Adrenal gland (tissue), 9 donors: ENCODE measurements at regions not wholly inside any gene's neighbourhood (a gene's known extent, or its start where the extent isn't known, plus 50 kb on each side); places are given as distances from the start of the nearest gene placed in this dataset.
A peak's percentile ranks its signal among the peaks of the same experiment; 100 is the strongest.

Experiments used
- DNase-seq, 7 donors: peaks; one replicate each; pipeline ENCODE4 v3.0.0-alpha.2; 2019 to 2020
- H3K27ac ChIP-seq, 5 donors: fragments of 200-600 bp; sonication (generic) in 4 of 5; 1 replicate in 3 of 5; 2 replicates in 2 of 5; pipeline versions ENCODE4 v1.5.1 to v1.8.0; 2016 to 2020; ENCODE audit warnings: mild to moderate bottlenecking in 1 of 5
- H3K27me3 ChIP-seq: fragments of 200-600 bp; 2 replicates; pipeline ENCODE4 v1.8.0; 2021
- H3K36me3 ChIP-seq, 2 donors: fragments of 200-600 bp; replicated peaks in 1 of 2; 1 replicate in 1 of 2; 2 replicates in 1 of 2; pipeline versions ENCODE4 v1.5.1 to v1.8.0; 2018 to 2022
- H3K4me1 ChIP-seq, 2 donors: fragments of 200-600 bp; replicated peaks in 1 of 2; 1 replicate in 1 of 2; 2 replicates in 1 of 2; pipeline versions ENCODE4 v1.5.1 to v1.8.0; 2018 to 2021
- H3K4me3 ChIP-seq, 4 donors: fragments of 200-600 bp; sonication (generic) in 3 of 4; one replicate each; pipeline ENCODE4 v1.5.1; 2016 to 2018
- H3K9me3 ChIP-seq, 3 donors: fragments of 200-600 bp; sonication (generic) in 1 of 3; replicated peaks in 1 of 3; 1 replicate in 2 of 3; 2 replicates in 1 of 3; pipeline versions ENCODE4 v1.5.1 to v1.8.0; 2016 to 2021
- CTCF ChIP-seq, 6 experiments: fragments of 450-650 bp in 4 of 6; fragments of 200-600 bp in 2 of 6; sonication (generic) in 1 of 6; IDR thresholded peaks; 1 replicate in 5 of 6; 2 replicates in 1 of 6; pipeline versions ENCODE4 v1.5.1 to v1.8.0; 2016 to 2021; ENCODE audit warnings: antibody characterized with exemption in 6 of 6, mild to moderate bottlenecking in 2 of 6, moderate library complexity in 1 of 6
- POLR2A ChIP-seq, 2 donors: fragments of 450-650 bp; IDR thresholded peaks; one replicate each; pipeline ENCODE4 v1.6.1; 2017; ENCODE audit warnings: antibody characterized with exemption in 2 of 2, mild to moderate bottlenecking in 2 of 2, moderate library complexity in 1 of 2
- WGBS, 4 donors: extraction: QIAGEN DNeasy Blood & Tissue Kit in 2 of 4; methylation state at CpG; one replicate each; pipeline versions ENCODE4 v1.1.5 to v1.1.7; 2013 to 2017; 5-methylcytosine and 5-hydroxymethylcytosine counted together
- intact Hi-C, 2 donors: fragments of 100-400 bp; cut with DNase I; formaldehyde crosslinking; loops; one replicate each; pipeline versions ENCODE4 v1.14.1 to v1.15.0; 2022 to 2023
- donor health status: healthy with polysubstance abuse.
- donor health status: Bipolar disorder and iron deficiency.
- donor health status: DM: yes; HTN: yes; CAD: no.
- donor health status: DM: no; HTN: no; CAD: no.
- donor health status: DM: no; HTN: no; CAD: no.

- Histone ChIP-seq H3K27me3 (no peaks in the 10 kb centered on the region), H3K27ac (no peak overlapping the region), H3K4me3 (no peak overlapping the region), H3K36me3 (no peaks in the 10 kb centered on the region), H3K9me3 (peaks cover 0 to 14% (median 0%) of the 10 kb centered on the region in 3 donors), H3K4me1 (no peaks in the 10 kb centered on the region)
- intact Hi-C loops: no loop called here
- 50 to 73% (median 64%) methylated on average over 4 to 5 of the region's 5 CpGs for WGBS, 4 donors
- no peak for TF ChIP-seq POLR2A (IDR thresholded peaks at IDR 0.05)
- TF ChIP-seq CTCF (IDR thresholded peaks at IDR 0.05): no peak
- DNase-seq: no peak
Observed at GRCh38 chr6:77034161-77034560, 429.1 kb downstream of the HTR1B start.

- Histone ChIP-seq H3K4me3 (no peak overlapping the region), H3K9me3 (no peaks in the 10 kb centered on the region), H3K27ac (no peak overlapping the region), H3K4me1 (peaks cover 3 to 7% of the 10 kb centered on the region in 2 donors), H3K27me3 (no peaks in the 10 kb centered on the region), H3K36me3 (no peaks in the 10 kb centered on the region)
- TF ChIP-seq CTCF (IDR thresholded peaks at IDR 0.05): no peak
- no peak for TF ChIP-seq POLR2A (IDR thresholded peaks at IDR 0.05)
- WGBS, 4 donors: 73 to 81% (median 78%) methylated on average over 7 of the region's 7 CpGs
- DNase-seq: no peak
- intact Hi-C loops: no loop called here
Observed at GRCh38 chr6:77030929-77031674, 432.2 kb downstream of the HTR1B start.

- Histone ChIP-seq H3K27ac (no peak overlapping the region), H3K9me3 (no peaks in the 10 kb centered on the region), H3K27me3 (no peaks in the 10 kb centered on the region), H3K4me3 (peak overlapping the region in 1 of 4 donors; percentile 28), H3K36me3 (no peaks in the 10 kb centered on the region), H3K4me1 (peaks cover 3 to 10% of the 10 kb centered on the region in 2 donors)
- 51 to 61% (median 54%) methylated on average over 2 of the region's 2 CpGs for WGBS, 4 donors
- intact Hi-C loops: no loop called here
- DNase-seq: no peak
- TF ChIP-seq POLR2A (IDR thresholded peaks at IDR 0.05) (no peak), CTCF (IDR thresholded peaks at IDR 0.05) (no peak)
Observed at GRCh38 chr6:77026341-77026740, 436.9 kb downstream of the HTR1B start.

- TF ChIP-seq CTCF (IDR thresholded peaks at IDR 0.05): no peak
- TF ChIP-seq POLR2A (IDR thresholded peaks at IDR 0.05): no peak
- no peaks in the 10 kb centered on the region for H3K36me3 ChIP-seq
- DNase-seq: no peak
- H3K4me3 ChIP-seq: peak overlapping the region in 1 of 4 donors; percentile 28
- H3K27me3 ChIP-seq: no peaks in the 10 kb centered on the region
- no peak overlapping the region for H3K27ac ChIP-seq
- 76 to 88% (median 83%) methylated on average over 3 of the region's 3 CpGs for WGBS, 4 donors
- intact Hi-C loops: no loop called here
- H3K9me3 ChIP-seq: no peaks in the 10 kb centered on the region
- peaks cover 3 to 10% of the 10 kb centered on the region in 2 donors for H3K4me1 ChIP-seq
Observed at GRCh38 chr6:77025736-77026223, 437.5 kb downstream of the HTR1B start.
